ENCODE measurements at regions not wholly inside any gene's neighbourhood (a gene's known extent, or its start where the extent isn't known, plus 50 kb on each side); places are given as distances from the start of the nearest gene placed in this dataset.
A peak's percentile ranks its signal among the peaks of the same experiment; 100 is the strongest.

DNA sequence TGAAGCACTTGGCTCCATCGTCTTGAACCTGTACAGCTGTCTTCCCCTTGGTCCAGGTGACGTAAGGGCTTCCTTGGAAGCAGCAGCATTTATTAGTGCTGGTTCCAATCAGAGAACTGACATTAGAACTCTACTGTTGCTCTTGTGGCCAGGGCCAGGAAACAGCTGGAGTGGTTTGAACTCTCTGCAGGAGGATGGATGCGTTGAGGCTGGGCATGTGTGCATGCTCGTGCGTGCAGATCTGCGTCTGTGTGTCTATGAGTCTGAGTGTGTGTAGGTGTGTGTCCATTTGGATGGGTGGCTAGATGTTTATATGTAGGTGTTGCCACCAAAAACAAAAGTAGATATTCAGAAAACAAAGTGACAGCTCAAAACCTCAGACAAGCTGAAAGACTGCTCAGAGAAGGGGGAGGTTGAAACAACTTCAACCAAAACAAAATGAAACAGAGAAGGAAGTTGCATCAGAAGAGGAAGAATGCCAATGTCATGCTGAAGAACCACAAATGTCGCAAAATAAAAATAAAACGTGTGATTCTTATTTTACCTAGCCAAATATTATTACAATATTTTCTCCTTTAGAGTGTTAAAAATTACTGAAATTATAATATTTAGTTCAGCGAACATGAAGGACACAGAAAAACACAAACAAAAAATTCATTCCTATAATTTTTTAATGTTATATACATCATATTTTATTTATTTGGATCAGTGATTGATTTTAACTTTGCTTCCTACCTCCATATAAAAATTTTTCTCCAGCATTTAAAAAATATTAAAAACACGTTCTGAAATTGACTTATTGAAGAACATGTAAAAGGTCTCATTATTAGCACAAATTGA lies 96.1 kb upstream of the MKLN1 start:
- ChIA-PET POLR2A (interaction anchor here (1.0 kb wide), 1 partner anchor 108 kb away, joined by 4 read pairs; no protein-coding TSS in a partner anchor), CTCF (interaction anchor here (1.3 kb wide), 1 partner anchor 10 kb away, joined by 3 read pairs; no protein-coding TSS in a partner anchor)
- TF ChIP-seq, protein P1, sequence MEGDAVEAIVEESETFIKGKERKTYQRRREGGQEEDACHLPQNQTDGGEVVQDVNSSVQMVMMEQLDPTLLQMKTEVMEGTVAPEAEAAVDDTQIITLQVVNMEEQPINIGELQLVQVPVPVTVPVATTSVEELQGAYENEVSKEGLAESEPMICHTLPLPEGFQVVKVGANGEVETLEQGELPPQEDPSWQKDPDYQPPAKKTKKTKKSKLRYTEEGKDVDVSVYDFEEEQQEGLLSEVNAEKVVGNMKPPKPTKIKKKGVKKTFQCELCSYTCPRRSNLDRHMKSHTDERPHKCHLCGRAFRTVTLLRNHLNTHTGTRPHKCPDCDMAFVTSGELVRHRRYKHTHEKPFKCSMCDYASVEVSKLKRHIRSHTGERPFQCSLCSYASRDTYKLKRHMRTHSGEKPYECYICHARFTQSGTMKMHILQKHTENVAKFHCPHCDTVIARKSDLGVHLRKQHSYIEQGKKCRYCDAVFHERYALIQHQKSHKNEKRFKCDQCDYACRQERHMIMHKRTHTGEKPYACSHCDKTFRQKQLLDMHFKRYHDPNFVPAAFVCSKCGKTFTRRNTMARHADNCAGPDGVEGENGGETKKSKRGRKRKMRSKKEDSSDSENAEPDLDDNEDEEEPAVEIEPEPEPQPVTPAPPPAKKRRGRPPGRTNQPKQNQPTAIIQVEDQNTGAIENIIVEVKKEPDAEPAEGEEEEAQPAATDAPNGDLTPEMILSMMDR (IDR thresholded peaks at IDR 0.05; ENCODE audit: control extremely low read depth, extremely low read depth, low read depth, missing control alignments), result no peak
- DNase-seq (ENCODE audit: extremely low spot score), result peak; percentile 74

DNA sequence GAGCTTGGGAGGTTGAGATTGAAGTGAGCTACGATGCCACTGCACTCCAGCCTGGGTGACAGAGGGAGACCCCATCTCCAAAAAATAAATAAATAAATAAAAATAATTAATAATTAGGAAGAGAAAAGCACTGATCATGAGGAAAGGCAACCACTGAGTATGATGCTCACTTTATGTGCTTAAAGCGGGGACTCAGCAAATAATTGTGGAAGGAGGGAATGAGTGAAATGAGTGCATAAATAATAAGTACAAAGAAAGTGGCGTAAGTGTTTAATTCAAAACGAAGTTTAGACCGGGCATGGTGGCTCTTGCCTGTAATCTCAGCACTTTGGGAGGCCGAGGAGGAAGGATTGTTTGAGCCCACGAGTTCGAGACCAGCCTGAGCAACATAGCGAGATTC lies 94.9 kb upstream of the MKLN1 start:
- DNase-seq (ENCODE audit: extremely low spot score), result no peak
- ChIA-PET POLR2A (no interaction called here), CTCF (interaction anchor here (1.0 kb wide), 1 partner anchor 42 kb away, joined by 3 read pairs; no protein-coding TSS in a partner anchor)
- TF ChIP-seq, protein P1 (IDR thresholded peaks at IDR 0.05; ENCODE audit: control extremely low read depth, extremely low read depth, low read depth, missing control alignments), result no peak

DNA sequence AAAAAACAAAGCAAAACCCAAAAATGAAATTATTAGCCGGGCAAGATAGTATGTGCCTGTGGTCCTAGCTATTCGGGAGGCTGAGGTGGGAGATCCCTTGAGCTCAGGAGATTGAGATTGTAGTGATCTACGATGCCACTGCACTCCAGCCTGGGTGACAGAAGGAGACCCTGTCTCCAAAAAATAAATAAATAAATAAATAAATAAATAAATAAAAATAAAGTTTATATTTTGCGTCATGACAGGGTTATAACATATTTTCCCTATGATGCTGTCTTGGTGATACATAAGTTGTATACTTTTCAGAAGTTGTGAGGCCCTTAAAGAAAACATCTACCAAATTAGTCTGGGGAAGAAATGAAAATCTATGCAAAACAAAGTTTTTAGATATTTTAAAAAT lies 94.5 kb upstream of the MKLN1 start:
- DNase-seq (ENCODE audit: extremely low spot score), result no peak
- POLR2A ChIA-PET, result no interaction called here
- CTCF ChIA-PET, result interaction anchor here (1.0 kb wide), 1 partner anchor 41 kb away, joined by 3 read pairs; no protein-coding TSS in a partner anchor
- TF ChIP-seq, protein P1 (IDR thresholded peaks at IDR 0.05; ENCODE audit: control extremely low read depth, extremely low read depth, low read depth, missing control alignments), result no peak

DNA sequence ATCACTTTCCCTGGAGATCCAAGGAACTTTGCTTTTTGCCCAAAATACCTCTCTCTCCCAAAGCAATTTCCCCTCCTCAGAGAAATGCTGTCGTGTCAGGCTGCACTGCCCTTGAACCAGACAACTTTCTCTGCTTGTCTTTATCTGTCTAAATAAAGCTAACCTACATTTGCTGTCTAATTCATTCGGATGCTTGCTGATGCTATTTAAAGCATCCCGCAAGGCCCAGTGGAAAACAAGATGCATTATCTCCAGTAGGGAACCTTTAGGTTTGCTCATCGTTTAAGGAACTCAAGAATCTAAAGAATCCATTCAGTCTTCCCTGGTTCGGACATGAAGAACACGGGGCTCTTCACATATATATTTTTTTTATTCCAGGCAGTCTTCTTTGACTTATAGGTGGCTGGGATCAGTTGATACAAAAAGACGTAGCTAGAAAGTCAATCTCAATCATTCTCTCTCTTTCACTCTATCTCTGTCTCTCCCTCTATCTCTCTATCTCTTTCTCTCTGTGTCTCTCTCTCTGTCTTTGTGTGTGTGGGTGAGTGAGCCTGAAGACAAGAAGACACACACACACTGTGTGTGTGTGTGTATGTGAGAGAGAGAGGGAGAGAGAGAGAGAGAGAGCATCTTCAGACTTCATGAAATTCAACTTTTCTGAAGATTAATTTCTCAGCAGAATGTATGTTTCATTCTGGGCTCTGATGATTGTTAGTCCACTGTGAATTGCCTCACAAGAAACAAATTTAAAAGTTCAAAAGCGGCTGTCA lies 92.8 kb upstream of the MKLN1 start:
- TF ChIP-seq, protein P1 (IDR thresholded peaks at IDR 0.05; ENCODE audit: control extremely low read depth, extremely low read depth, low read depth, missing control alignments), result no peak
- ChIA-PET CTCF (interaction anchor here (1.1 kb wide), 1 partner anchor 16 kb away, joined by 4 read pairs; no protein-coding TSS in a partner anchor), POLR2A (interaction anchor here (0.6 kb wide), 1 partner anchor 129 kb away, joined by 7 read pairs; no protein-coding TSS in a partner anchor)
- DNase-seq (ENCODE audit: extremely low spot score), result no peak

DNA sequence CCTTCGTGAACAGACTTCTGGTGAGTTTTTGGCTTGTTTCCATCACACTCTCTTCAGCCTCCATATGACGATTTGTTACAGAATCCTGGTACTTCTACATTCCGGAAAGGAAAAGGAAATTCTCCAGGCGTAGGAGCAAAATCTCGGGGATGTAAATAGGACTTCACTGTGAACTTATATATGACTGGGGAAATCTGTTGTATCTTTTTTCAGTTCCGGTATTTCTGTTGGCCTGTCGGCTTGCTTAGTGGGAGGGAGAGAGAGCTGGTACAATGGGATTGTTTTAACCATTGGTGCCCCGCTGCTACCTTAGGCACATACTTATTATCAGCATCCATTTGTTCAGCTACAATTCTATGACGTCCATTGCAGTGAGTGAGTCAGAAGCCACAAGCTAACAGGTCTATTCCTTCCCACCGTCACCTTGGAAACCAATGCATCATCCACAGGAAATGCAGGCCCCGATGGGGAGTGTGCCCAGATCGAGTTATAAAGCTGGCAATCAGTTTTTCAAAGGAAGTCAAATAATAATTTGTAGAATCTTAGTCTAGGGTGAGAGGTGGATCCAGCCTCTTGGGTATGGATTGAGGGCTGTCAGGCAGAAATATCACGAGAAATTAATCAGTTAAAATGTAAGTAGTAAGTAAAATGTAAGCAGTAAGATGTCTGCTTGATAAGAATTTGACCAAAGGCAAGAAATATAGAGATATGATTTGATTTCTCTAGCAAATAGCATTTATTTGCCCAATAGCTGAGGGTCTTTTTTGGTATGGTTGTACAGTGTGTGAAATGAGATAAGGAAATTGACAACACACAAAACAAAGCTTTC lies 92.0 kb upstream of the MKLN1 start:
- no peak for DNase-seq (ENCODE audit: extremely low spot score)
- ChIA-PET POLR2A (no interaction called here), CTCF (interaction anchor here (1.0 to 1.6 kb wide), 3 partner anchors 12 to 90 kb away, joined by 3 to 4 read pairs (median 4); no protein-coding TSS in a partner anchor)
- TF ChIP-seq, protein P1 (IDR thresholded peaks at IDR 0.05; ENCODE audit: control extremely low read depth, extremely low read depth, low read depth, missing control alignments), result no peak
